HG02623 (cell line): ENCODE measurements at regions not wholly inside any gene's neighbourhood (a gene's known extent, or its start where the extent isn't known, plus 50 kb on each side); places are given as distances from the start of the nearest gene placed in this dataset.

Source experiments
- ATAC-seq: cut with Tn5 transposase; IDR thresholded peaks from one replicate; pipeline ENCODE4 v1.9.1; 2021; ENCODE audit warnings: moderate library complexity; ENCODE audit not compliant: unreplicated experiment

DNA sequence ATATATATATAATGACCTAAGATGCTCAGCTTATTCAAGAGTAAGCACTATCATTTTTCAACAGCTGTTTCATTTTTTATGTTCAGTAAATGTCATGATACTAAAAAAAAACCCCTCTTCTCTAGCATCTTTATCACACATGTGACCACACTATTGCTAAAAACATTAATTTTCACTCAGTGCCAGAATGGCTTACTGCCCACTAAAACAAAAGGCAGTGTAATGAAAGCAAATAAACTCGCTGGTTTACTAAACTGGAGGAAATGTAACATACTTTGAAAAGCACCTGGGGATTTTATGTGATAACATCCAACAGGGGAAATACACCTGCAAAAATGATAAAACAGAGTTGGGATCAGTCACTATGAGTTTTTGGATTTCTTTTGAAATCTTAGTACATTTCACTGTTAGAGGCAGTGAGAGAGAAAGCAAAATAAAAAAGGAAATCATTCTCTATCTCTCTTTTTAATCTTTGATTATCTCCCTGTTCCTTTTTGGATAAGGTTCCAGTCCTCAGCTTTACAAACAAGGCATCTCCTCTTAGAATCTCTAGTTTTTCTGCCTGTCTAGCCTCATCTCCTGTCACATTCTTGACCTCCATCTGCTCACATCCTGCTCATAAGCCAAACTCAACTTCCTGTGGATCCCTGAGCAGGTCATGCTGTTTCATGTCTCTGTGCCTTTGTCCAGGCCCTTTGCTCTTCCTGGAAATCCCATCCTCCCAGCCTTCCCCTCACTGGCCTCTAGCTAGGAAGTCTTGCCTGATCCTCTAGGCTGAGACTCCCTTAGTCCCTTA, 338.0 kb downstream of the MAN2A1 start:
- no peak for ATAC-seq

DNA sequence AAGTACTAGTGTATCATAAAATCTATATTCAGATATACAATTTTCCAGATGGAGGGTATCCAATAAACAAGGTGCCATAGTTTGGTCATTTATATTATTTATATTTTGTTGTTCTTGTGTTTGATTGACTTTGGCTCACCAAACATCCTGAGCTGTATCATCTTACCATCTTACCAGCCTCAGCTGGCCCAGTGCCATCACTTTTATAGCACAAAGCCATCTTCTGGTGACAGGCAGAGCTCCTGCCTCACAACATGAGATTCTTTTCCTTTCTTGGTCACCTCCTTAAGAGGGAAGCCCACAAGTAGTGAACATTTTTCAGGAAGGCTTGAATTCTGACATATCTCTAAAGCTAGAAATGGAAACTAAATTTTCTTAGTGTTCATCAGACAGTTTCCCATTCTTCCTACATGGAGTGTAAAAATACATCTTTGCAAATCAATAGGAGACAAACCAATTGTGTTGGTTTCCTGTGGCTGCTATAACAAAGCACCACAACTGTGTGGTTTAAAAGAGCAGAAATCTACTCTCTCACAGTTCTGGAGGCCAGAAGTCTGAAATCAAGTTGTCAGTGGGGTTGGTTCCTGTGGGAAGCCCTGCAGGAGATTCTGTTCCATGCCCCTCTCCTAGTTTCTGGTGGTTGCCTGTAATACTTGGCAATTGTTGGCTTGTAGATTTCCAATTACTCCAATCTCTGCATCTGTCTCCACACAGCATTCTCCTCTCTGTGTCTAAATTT, 341.8 kb downstream of the MAN2A1 start:
- ATAC-seq: no peak

DNA sequence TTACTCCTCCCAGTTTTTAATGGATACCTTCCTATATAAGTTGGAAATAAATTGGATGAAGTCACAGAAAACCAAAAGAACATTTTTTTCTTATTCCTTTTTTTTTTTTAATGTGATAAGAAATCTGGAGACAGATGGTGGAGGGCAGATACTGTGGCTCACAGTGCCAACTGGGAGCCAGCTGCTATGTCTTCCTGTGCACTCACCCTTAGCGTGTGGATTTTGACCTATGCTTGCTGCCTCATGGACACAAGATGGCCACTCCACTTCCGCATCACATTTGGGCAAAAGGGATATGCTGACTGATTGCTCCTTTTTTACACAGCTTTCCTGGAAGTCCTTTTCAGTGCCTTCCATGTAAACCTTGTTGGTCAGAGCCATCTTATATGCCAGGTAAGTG, 342.6 kb downstream of the MAN2A1 start:
- ATAC-seq: no peak

DNA sequence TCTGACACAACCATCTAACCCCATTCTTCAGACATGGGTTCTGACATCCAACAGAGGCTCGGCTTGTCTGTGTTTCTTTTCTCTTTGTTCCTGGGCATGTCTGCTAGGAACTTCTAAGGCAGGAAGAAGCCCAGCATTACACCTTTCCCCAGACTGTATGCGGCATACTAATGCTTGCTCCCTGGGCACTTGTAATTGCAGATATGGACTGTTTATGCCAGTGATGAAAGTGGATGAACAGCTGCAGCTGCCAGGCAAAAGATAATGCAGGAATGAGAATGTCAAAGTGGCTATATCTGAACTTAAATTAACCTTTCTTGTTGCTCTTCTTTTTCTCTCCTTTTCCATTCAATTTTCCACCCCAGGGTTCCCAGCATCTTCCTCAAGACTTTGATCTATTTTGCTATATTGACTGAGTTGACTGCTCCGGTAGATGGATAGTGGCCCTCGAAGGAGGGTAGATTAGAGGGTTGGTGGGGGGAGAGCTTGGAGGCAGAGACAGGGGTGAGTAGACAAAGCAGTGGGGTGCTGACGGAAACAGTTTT, 344.4 kb downstream of the MAN2A1 start:
- no peak for ATAC-seq

DNA sequence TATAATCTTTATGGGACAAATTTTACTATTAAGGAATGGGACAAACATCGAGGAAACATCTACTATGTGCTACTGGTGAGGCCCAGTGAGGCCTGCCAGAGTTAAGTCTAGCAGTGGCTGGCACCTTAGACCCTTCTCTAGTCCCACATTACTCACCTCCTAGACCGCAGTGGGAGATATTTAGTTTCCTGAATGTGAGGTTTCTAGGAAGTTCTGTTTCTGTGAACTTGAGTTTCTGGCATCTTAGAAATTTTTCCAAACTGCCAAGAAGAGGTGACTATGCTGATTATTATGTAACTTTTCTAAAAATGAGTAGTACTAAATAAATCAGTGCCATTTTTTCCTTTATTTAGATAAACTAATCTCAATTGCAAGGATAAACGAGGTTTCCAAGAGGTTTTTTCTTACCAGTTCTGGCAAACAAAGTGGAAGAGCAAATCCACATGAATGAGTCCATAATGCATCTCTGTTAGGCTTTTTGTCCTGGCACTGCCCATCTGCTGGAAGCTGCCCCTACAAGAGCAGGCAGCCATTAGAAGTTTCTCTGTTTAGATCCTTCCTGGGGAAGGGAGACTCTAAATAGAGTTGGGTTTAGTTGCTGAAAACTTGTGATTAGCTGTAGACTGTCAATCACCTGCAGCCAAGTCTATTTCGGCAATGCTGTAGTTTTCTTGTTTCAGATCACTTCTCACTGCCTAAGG, 348.7 kb downstream of the MAN2A1 start:
- no peak for ATAC-seq

DNA sequence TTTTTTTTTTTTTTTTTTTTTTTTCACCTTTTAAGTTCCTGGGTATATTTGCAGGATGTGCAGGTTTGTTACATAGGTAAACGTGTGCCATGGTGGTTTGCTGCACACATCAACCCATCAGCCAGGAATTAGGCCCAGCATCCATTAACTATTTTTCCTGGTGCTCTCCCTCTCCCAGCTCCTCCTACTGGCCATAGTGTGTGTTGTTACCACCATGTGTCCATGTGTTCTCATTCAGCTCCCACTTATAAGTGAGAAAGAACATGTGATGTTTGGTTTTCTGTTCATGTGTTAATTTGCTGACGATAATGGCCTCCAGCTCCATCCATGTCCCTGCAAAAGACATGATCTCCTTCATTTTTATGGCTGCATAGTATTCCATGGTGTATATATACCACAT, 350.5 kb downstream of the MAN2A1 start:
- no peak for ATAC-seq

DNA sequence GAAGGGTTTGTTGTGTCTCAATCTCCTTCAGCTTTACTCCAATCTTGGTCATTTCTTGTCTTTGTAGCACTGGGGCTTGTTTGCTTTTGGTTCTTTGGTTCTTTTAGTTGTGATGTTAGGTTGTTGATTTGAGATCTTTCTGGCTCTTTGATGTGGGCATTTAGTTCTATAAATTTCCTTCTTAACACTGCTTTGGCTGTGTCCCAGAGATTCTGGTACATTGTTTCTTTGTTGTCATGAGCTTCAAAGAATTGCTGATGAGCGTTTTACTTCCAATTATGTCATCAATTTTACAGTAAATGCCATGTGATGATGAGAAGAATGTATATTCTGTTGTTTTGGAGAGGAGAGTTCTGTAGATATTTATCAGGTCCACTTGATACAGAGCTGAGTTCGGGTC, 353.3 kb downstream of the MAN2A1 start:
- ATAC-seq: no peak

DNA sequence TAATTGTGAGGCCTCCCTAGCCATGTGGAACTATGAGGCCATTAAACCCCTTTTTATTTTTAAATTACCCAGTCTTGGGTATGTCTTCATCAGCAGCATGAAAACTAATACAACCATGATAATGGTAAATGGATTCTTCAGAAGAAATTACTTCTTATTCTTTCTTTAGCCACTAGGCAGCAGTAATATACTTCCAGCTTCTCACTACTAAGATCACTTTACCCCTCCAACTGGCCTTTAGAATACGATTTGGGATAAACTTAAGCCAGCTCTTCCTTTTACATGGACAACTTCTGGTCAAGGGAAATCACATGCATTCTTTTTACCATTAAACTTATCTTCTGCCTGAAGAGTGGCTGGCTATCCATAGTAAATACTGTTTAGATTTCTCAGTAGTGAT, 355.4 kb downstream of the MAN2A1 start:
- ATAC-seq: no peak

DNA sequence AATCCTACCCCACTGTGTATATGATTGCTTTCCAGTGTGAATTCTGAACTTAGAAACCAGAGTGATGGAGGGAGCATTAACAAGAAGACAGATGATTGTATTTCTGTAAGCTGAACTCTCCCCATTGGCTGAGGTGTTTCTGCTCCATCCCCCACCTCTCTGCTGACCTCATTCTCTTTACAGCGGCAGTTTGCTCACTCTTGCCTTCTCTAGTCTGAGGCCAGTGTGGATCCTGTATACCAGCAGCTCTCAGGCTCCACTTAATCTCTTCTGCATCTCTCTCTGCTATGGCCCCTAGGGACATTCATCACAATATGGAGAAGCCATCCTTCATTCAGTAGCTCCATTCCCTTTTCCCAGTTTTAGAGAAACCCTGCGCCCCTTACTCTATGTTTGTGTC, 358.8 kb downstream of the MAN2A1 start:
- no peak for ATAC-seq

DNA sequence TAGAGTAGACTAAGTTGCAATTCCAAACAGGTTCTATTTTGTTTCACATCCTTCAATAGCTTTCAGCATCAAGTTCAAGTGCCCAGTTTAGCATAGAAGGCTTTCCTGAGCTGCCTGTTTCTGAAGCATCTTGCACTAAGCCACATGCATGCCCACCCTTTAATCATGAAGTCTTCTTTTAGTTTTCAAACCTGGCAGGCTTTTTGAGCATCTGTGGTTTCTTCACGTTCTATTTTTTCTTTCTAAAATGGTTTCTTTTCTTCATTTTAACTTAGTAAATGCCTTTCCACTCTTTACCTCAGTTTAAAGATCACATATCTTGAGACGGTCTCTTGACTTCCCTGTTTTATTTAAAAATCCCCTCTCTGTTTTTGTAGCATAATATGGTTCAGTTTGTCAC, 360.1 kb downstream of the MAN2A1 start:
- ATAC-seq: no peak

DNA sequence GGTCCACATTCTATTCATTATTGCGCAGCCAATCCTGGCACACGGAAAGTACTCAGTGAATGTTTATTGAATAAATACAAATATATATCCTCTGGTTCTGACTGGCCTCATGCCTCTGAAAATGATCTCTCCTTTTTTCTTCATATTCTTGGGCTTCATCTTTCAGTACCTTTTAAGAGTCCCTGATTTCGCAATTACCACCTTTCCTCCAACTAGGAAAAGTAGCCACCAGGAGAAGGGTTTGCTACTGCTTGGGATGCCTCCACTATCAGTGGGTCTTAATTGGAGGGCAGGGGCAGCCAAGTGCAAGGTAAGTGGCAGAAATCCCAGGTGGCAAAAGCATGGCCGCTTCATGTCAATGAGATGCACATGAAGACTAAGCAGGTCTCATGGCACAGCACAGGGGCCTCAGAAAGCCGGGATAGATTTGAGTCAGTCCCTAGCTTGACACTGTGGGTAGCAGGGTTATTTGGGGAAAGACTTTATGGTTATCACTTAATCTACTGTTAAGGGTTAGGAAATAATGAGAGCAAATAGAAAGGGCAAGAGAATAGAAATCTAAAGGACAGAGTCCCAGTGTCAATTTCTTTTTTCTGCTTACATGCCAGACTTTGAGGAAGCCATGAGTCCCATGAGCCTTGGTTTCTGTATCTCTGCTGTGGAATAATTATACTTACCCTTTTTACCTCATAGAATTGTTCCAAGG, 361.1 kb downstream of the MAN2A1 start:
- no peak for ATAC-seq

DNA sequence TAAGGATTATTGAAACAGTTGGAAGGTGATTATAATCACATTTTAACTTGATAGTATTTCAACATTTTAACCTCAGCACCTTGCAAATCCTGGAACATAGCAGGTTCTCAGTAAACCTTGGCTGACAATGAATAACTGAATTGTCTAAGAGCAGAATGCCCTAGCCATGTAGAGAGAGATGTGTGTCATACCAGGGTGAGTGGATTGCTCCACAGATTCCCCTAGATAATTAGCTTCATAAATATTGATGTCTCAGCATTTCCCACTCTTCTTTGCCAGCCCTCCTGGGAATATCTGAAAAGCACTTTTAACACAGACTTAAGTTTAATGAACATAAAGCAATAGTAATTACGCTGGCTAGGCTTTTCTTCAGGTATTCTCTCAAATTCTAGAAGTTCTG, 363.5 kb downstream of the MAN2A1 start:
- no peak for ATAC-seq

DNA sequence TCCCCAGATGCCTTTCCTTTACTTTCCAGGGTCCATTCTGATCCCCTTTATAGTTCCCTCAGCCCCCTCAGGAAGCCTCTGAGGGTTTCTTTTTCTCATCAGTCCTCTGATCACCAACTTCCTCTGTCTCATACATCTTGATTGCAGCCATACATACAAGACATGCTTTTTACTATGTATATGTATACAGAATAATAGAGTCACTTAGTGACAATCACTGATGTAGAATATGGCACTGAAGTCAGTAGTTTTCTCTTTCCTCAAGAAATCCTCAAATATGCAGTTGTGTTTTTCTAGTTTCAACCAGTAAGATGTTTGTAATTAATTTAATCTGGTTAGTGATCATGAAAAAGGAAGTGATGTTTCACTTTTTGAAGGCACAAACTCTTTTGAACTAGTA, 364.1 kb downstream of the MAN2A1 start:
- ATAC-seq: no peak

DNA sequence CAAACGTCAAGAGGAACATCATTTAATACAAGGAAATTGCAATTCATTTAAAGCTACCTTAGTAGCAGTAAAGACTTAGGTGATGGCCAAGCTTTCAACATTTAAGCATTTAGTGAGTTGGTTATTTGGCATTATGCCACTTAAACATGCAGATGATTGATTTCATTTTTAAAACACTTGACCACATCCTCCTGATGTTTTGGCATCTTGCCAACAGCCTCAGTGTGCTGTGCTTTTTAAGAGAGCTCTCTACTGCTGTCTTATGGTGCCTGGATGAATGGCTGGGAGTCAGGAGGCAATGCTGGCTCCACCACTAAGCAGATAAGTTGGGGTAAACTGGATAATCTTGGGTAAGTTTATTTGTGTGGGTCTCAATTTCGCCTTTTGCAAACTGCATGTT, 364.5 kb downstream of the MAN2A1 start:
- ATAC-seq: no peak

DNA sequence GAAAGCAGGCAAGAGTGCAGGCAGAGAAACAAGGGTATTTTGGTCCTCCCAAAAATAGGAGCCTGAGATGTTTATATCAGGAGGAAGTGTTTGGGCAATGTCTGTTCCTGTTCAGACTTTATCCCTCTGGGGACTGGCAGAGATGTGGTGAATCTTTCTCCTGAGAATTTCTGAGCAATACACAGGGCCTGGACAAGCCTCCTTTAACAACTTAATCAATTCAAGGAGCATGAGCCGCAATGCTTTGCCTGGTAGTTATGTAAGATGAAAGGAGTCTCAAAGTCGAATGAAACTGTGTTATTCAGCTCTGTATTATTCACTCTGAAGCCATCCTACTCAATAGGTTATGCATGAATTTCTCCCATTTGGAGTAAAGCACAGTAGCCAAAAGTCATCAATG, 365.6 kb downstream of the MAN2A1 start:
- ATAC-seq: no peak

DNA sequence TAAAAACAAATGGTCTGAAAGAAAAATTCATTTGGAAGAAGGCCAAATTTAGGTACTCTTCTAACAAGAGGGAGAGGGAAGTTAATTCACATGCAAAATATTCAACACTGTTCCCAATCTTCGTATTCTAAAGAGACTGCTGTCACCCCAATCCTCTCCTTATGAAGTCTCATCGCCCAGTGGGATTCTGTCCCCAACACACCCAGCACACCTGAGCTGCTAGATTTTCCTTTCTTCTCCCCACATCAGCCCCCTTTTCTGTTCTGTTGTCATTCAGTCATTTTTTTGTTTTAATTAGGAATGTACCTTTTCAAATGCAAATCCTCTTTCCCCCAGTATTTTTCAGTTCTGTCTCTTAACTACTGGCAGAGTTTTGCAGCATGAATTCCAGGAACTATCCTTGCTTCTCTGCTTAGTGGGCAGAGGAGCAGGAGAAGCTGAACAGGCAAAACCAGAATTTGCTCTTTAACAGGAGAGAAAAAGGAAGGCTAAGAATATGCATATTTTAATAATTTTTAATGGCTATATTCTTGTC, 366.9 kb downstream of the MAN2A1 start:
- ATAC-seq: no peak

DNA sequence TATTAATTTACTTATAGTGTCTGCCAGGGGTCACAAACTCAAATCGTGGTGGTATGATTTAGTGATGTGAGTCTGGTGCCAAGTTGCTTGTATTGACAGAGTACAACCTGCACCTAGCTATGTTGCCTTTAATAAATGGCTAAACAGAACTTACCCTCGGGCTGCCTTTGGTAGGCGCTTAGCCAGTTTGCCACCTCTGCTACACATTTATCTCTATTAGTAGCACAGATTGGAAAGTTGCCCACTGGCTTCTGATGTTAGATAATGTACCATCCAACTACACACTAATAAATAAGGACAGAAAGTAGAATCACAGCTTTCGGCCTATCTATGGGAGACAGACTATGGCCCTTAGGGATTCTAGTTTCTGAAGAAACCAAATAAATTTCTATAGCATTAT, 368.4 kb downstream of the MAN2A1 start:
- ATAC-seq: no peak

DNA sequence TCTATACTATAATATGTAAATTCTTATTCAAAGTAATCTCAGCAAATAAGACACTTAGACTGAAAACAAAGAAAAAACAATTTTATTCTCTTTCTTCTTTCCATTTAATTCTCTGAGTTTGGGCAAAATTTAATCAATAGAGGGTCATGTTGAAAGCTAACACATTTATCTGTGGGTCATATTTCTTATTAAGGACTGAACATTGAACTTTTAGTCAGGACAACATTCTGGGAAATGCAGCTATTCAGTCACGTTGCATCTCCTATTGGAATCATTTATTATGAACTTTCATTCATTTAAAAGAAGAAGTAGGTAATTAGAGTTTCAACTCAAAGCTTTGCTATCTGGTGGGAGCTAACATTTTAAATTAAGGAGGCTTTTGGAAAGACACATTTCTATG, 372.5 kb downstream of the MAN2A1 start:
- ATAC-seq: no peak

DNA sequence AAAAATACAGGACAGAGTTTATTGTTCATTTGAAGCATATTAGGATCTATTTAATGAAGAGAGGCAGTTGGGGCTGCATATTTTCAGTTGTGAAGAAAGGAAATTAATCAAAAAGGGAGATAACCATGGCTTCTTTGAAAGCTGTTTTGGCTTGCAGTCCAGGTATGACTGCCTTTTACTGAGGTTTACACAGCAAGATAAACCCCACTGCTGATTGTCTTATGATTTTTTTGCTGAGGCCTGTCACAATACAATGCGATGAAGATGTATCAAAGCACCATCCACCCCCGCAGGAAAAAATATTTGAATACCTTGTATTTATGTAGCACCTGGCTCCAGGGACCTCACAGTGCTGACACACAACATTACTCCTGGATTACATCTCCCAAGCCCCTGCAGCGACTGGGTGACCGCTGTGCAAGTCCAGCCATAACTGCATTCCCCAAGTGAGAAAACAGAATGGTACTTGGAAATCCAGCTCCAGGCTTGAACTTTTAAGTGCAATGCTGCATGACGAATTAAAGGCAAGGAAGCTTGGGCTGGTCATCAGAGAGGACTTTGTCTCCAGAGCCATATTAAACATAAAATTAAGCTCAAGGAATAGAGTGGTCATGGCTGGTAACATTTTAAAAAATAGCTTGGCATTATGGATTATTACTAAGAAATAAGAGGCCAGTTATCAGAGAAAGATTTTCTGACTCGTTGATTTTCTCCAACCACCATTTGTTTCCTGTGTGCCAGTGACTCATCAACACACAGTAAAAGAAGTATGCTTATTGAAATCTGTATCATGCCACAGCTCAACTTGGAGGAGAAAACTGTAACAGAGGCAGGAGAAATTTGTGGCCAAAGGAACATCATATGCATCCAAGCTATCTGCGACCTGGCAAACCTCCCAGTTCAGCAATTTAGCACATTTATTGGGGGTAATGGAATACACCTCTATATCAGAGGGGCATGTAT, 374.2 kb downstream of the MAN2A1 start:
- ATAC-seq: no peak
